NCI-H1694 treated with DMSO at 0.1 percent for 48 hours (cell line): ENCODE measurements at regions not wholly inside any gene's neighbourhood (a gene's known extent, or its start where the extent isn't known, plus 50 kb on each side); places are given as distances from the start of the nearest gene placed in this dataset.

ENCODE experiments used
- DNase-seq: peaks from one replicate; lab custom pipeline; 2025; lab: John Stamatoyannopoulos, UW

- DNase-seq, result no peak
These were observed 332.1 kb downstream of the PABPC4L start for GRCh38 chr4:133869486-133869885.

- no peak for DNase-seq
These were observed 332.7 kb downstream of the PABPC4L start for GRCh38 chr4:133868856-133869255.

- no peak for DNase-seq
These were observed 335.3 kb downstream of the PABPC4L start for GRCh38 chr4:133866328-133866699.

GRCh38 chr4:133865612-133866327 is 335.8 kb downstream of the PABPC4L start:
- DNase-seq, result no peak

GRCh38 chr4:133863153-133863552 is 338.4 kb downstream of the PABPC4L start:
- DNase-seq, result no peak

GRCh38 chr4:133856731-133857355 is 344.7 kb downstream of the PABPC4L start:
- no peak for DNase-seq

GRCh38 chr4:133855001-133855400 is 346.6 kb downstream of the PABPC4L start:
- no peak for DNase-seq

GRCh38 chr4:133839326-133839725 is 362.3 kb downstream of the PABPC4L start:
- no peak for DNase-seq

GRCh38 chr4:133823177-133823576 is 378.4 kb downstream of the PABPC4L start:
- DNase-seq, result no peak

GRCh38 chr4:133812954-133813353 is 388.6 kb downstream of the PABPC4L start:
- DNase-seq, result no peak

- DNase-seq, result no peak
These were observed 389.4 kb downstream of the PABPC4L start for GRCh38 chr4:133812236-133812635.

GRCh38 chr4:133808151-133808550 is 393.4 kb downstream of the PABPC4L start:
- DNase-seq, result no peak

GRCh38 chr4:133803341-133803740 is 398.2 kb downstream of the PABPC4L start:
- DNase-seq, result no peak

- no peak for DNase-seq
These were observed 399.0 kb downstream of the PABPC4L start for GRCh38 chr4:133802359-133803140.

- no peak for DNase-seq
These were observed 399.7 kb downstream of the PABPC4L start for GRCh38 chr4:133801883-133802282.

GRCh38 chr4:133800966-133801365 is 400.6 kb downstream of the PABPC4L start:
- no peak for DNase-seq

- DNase-seq, result no peak
These were observed 401.8 kb downstream of the PABPC4L start for GRCh38 chr4:133799717-133800315.

- DNase-seq, result no peak
These were observed 423.9 kb downstream of the PABPC4L start for GRCh38 chr4:133777661-133778060.

GRCh38 chr4:133776961-133777360 is 424.6 kb downstream of the PABPC4L start:
- no peak for DNase-seq

- no peak for DNase-seq
These were observed 425.1 kb downstream of the PABPC4L start for GRCh38 chr4:133776503-133776902.

GRCh38 chr4:133775881-133776280 is 425.7 kb downstream of the PABPC4L start:
- DNase-seq, result no peak

- no peak for DNase-seq
These were observed 426.1 kb downstream of the PABPC4L start for GRCh38 chr4:133775469-133775868.

GRCh38 chr4:133759428-133759827 is 442.2 kb downstream of the PABPC4L start:
- no peak for DNase-seq
